GM19372 (cell line): ENCODE measurements at regions not wholly inside any gene's neighbourhood (a gene's known extent, or its start where the extent isn't known, plus 50 kb on each side); places are given as distances from the start of the nearest gene placed in this dataset.

Experiments
- ATAC-seq: cut with Tn5 transposase; IDR thresholded peaks from one replicate; pipeline ENCODE4 v1.9.1; 2021; ENCODE audit warnings: mild to moderate bottlenecking, low read depth, moderate library complexity; ENCODE audit not compliant: unreplicated experiment

DNA sequence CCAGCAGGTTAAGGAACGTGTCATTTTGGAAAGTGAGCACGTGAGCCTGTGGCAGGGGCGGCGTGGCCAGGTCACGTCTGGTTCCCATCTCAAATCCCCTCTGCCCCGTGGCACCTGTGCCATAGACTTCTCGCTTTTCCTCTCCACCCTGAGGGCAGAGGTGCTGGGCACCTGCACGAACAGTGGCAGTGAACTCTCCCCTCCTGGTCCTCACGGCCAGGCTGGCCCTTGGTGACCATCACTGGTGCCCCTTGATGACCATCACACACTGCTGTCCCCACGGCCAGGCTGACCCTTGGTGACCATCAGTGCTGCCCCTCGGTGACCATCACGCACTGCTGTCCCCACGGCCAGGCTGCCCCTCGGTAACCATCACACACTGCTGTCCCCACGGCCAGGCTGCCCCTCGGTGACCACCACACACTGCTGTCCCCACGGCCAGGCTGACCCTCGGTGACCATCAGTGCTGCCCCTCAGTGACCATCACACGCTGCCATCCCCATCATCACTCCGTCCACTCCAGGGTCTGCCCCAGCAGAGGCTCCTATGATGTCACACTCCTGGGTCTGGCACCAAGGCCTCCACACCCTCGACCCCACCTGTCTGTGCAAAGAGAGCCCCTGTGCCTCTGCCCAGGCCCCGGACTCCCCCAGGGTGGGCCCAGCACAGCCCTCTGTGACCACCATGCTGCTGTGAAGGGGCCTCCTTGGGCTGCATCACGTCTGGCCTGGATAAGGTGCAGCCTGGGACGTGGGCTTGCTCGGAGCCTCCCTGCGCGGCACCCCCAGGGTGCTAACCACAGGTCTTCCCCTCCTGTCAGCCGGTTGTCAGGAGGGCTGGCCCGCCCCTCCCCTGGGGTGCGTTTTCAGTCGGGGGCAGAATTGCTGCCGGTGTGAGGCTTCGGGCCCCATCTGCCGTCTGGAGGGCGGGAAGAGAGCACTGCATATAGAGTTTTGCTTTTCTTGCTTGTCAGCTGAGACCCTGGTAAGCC is 738.6 kb downstream of the BRD1 start:
- no peak for ATAC-seq

GRCh38 chr22:49087716-49088601 is 739.7 kb downstream of the BRD1 start:
- no peak for ATAC-seq

GRCh38 chr22:49087198-49087597 is 740.5 kb downstream of the BRD1 start:
- no peak for ATAC-seq

DNA sequence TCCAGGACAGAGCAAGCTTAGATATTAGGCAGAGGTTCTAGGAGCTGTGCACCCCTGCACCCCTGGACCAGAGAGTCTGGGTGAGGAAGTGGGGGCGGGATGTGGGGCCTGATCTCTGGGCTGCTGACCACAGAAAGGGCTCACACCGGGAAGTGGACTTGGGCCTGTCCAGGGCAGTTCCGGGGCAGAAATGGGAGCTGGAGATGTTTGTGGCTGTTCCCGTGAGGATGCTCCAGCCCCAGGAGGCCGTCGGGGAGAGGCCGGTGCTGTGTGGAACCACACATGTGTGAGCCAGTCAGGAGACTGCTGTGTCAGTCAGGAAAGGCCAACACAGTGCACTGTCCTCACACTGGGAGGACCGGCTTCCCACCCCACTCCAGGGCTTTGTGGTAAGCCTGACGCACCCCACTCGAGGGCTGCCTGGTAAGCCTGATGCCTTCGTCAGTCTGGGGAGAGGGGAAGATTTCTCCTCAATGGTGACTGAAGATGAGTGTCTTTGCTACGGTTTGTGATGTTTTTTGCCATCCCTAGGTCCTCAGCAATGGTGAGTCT is 741.0 kb downstream of the BRD1 start:
- no peak for ATAC-seq

DNA sequence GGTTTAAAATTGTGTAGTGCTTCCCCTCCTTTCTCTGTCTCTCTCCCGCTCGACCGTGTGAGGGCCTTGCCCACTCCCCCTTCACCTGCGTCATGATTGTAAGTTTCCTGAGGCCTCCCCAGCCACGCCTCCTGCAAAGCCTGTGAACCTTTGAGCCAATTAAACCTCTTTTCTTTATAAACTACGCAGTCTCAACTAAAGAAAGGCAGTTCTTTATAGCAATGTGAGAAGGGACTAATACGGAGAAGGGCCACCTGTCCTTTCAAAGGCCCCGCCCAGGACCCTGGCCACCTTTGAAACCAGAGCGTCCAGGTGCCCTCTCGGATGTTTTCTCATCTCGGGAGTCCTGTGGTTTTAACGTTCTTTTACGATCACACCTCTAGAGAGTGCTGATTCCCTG is 741.5 kb downstream of the BRD1 start:
- no peak for ATAC-seq

DNA sequence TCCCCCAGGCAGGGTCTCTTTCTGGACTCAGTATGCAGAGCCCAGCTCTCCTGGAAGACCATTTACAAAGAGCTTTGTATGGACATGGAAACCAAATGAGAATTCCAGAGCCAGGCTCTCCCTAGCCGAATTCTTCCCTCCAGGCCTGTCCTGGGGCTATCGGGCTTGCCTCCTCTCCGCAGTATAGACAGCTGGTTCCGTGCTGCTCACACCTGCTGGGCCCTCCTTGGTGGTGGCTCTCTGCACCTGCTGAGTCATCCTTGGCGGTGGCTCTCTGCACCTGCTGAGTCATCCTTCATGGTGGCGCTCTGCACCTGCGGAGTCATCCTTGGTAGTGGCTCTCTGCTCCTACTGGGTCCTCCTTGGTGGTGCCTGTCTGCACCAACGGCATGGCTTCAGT is 743.5 kb downstream of the BRD1 start:
- no peak for ATAC-seq

GRCh38 chr22:49083607-49084006 is 744.1 kb downstream of the BRD1 start:
- ATAC-seq, result no peak

DNA sequence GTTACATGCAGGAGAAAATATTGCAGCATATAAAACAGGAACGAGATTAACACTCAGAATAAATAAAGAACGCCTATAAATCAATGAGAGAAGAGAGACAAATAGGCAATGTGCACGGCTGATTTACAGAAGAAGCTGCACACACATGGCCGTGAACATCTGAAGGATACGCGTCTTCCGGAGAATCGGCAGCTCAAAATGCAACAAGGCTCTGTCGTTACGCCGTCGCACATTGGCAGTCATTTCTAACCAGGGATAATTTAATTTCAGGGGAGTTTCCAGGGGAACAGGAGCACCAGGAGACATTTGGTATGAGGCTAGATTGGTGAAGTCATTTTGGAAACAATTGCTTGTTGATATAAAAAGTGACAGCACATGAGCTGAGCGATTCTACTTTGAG is 745.2 kb downstream of the BRD1 start:
- no peak for ATAC-seq

DNA sequence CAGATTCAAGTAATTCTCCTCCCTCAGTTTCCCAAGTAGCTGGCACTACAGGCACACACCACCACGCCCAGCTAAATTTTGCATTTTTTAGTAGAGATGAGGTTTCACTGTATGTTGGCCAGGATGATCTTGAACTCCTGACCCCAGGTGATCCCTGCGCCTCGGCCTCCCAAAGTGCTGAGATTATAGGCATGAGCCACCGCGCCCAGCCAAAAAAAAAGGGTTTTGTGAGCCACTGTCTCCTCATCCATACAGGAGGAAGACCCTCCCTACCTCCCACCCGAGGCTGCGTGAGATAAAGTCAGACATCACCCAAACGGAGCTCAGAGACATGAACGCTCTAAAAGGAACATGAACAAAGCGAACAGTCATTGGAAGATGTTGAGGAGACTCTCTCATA is 745.7 kb downstream of the BRD1 start:
- no peak for ATAC-seq

DNA sequence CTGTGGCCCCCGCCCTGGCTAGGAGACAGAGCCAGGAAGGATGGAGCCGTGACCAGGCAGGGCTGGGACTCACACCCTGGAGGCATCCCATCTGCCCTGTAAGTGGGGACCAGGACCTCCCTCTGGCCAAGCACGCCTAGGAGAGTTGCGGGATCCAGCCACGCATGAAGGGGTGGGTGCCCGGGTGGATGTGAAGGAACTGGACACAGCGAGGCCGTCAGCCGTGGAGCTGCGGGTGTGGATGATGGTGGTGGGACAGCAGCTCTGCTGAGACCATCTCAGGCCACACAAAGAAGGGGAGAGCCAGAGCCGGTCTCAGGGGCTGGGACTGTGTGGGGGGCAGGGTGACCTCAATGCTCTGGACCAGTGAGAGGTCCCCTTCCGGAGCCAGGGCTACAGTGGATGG is 746.4 kb downstream of the BRD1 start:
- ATAC-seq, result no peak

DNA sequence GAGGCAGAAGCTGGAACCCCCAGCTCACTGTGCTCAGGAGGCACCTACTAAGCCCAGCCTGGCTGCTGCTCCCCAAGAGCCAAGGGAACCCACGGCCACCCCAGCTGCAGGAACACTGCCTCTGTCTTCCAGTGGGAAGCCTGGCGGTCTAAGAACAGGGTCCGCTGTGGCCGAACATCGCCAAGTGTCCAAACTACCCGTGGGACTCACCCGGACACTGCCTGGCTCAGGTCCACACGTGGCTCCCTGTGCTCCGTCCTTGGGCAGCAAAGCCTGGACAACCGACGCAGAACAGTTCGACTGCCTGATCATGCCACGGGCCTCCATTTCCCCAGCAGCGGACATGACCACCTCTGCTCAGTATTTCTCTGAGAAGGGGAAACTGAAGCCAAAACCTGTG is 747.0 kb downstream of the BRD1 start:
- ATAC-seq, result no peak

DNA sequence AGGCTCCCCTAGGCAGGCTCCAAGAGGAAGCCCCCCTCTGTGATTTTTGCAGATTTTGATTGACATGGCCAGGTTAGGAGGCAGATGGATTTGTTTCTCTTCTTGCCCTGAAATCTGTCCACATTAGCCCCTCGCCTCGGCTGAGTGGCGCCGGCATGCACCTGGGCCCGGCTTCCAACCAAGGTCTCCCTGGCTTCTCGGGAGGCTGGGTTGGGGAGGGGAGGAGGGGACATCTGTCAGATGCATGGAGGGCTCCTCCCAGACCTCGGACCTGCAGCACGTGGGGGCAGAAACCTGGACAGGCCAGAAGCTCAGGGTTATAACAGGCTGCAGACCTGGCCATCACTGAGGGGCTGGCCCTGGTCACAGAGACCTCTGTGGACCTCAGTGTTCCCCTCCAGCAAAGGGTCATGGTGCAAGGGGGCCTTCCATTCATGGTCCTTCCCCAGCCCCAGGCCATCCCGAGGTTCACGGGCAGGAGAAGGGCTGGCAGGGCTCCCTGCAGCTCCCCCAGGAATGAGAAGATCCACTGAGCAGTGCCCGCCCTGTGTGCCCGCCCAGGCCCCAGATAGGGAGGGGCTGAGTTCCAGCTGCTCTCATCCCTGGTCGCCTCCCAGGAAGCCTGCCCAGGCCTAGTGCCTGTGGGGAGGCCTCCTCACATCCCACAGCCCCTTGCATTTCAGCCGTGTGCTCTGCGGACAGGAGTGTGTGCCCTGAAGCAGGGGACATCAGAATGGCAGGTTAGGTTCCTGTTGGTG is 747.8 kb downstream of the BRD1 start:
- no peak for ATAC-seq

DNA sequence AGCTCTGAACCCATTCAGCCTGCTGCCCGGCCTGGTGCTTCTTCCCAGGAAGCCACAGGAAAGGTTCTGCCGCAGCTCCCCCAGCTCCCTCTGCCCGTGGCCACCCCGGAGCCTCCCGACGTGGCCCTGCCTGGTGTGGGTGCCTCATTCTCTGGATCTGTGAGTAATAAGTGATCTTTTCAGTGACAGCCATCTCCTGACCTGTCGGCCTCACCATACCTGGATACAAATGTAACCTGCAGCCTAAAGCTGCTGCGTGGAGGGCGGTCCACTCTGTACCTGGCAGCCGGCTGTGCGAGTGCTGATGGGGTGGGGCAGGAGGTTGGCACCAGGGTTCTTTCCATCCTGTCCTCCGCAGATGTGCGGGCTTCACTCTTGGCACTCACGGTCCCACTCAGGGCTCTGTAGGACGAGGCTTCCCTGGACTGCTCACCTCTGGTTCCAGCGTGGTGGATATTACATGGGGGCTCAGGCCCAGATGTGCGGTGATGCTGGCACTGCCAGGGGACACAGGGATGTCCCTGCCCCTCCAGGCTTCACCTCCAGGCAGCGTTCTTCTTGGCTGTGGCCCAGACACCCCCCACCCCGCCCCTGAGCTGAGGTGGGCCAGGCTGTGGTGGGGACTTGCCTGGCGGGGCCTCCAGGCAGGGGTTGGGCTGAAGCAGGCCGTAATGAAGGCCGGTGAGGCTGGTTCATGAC is 748.5 kb downstream of the BRD1 start:
- ATAC-seq, result no peak

DNA sequence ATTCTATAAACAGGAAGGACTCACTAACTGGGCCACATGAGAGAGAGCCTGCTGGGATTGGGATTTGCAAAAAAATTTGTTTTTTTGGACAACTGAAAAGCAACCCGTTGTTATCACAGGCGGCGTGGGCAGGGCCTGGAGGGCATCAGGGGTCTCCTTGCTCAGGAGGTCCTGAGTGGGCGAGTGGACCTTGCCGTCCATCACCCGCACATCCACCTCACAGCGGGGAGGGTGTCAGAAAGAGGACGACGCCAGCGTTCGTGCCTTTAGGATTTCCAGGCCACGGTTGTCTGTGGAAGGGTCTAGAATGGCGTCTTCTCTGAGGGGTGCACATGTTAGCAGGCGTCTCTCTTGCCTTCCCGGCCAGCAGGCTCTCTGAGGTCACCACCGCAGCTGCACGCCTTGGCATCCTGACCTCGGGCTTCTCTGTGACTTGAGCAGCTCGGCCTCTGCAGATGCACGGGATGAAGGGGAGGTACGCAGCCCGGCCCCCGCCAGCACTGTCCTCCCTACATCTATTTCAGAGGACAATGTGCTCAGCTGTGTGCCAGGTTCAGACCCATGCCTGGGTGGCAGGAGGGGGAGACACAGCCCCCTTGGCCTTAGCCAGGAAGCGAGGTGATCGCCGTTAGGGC is 749.5 kb downstream of the BRD1 start:
- ATAC-seq, result no peak

- no peak for ATAC-seq
These were observed 750.1 kb downstream of the BRD1 start for GRCh38 chr22:49077586-49077985.

DNA sequence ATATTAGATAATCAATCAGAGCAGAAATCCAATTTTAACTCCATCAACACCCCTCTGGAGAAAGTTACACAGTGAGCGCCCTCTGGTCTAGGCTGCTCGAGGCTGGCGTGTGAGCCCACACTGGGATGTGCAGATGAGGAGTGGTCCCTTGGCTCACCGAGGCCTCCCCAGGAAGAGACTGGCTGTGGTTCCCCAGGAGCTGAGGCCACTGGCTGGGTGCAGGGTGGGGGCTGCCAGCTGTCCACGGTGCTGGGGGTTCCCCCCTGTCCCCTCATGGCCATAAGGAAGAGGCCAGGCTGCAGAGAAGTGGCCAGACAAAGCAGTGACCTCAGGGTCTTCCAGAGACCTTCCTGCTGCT is 750.7 kb downstream of the BRD1 start:
- no peak for ATAC-seq

- ATAC-seq, result no peak
These were observed 751.2 kb downstream of the BRD1 start for GRCh38 chr22:49076300-49077035.

- ATAC-seq, result no peak
These were observed 752.5 kb downstream of the BRD1 start for GRCh38 chr22:49075150-49075549.
